ENCODE measurements at regions not wholly inside any gene's neighbourhood (a gene's known extent, or its start where the extent isn't known, plus 50 kb on each side); places are given as distances from the start of the nearest gene placed in this dataset.

GRCh38 chr5:103340132-103340531, 81.6 kb downstream of the MACIR start:
- no peak overlapping the region for H3K4me3 ChIP-seq (ENCODE audit: low read depth, low read length)
- no peak for TF ChIP-seq MYC (IDR thresholded peaks at IDR 0.05; ENCODE audit: low read depth, low read length)
- TF ChIP-seq, protein P1, sequence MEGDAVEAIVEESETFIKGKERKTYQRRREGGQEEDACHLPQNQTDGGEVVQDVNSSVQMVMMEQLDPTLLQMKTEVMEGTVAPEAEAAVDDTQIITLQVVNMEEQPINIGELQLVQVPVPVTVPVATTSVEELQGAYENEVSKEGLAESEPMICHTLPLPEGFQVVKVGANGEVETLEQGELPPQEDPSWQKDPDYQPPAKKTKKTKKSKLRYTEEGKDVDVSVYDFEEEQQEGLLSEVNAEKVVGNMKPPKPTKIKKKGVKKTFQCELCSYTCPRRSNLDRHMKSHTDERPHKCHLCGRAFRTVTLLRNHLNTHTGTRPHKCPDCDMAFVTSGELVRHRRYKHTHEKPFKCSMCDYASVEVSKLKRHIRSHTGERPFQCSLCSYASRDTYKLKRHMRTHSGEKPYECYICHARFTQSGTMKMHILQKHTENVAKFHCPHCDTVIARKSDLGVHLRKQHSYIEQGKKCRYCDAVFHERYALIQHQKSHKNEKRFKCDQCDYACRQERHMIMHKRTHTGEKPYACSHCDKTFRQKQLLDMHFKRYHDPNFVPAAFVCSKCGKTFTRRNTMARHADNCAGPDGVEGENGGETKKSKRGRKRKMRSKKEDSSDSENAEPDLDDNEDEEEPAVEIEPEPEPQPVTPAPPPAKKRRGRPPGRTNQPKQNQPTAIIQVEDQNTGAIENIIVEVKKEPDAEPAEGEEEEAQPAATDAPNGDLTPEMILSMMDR (IDR thresholded peaks at IDR 0.05; ENCODE audit: low read depth, low read length), result no peak
- no peak for TF ChIP-seq MAX (IDR thresholded peaks at IDR 0.05; ENCODE audit: low read depth, low read length)
- no peak for TF ChIP-seq POLR2A (IDR thresholded peaks at IDR 0.05; ENCODE audit: extremely low read depth, insufficient read length)
- no peak for DNase-seq (ENCODE audit: low read depth)

DNA sequence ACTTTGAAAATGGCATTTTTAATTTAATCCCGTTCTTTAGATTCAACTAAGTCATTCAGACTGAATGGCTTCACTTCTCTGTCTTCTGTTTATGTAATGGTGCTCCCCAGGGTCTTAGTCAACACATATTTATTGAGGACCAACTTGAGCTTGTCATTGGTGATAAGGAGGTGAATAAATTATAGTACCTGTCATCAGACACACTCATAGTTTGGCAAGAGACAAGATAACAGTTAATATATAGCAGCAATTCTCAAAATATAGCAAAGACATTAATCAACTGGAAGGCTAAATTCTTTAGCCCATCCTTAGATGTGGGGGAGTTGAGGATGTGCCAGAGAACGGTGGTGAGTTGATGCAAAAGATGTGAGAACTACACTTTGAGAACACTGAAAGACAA, 78.4 kb downstream of the MACIR start:
- TF ChIP-seq POLR2A (IDR thresholded peaks at IDR 0.05; ENCODE audit: extremely low read depth, insufficient read length), result no peak
- TF ChIP-seq MAX (IDR thresholded peaks at IDR 0.05; ENCODE audit: low read depth, low read length), result no peak
- TF ChIP-seq MYC (IDR thresholded peaks at IDR 0.05; ENCODE audit: low read depth, low read length), result no peak
- TF ChIP-seq, protein P1 (IDR thresholded peaks at IDR 0.05; ENCODE audit: low read depth, low read length), result no peak
- no peak for DNase-seq (ENCODE audit: low read depth)

GRCh38 chr5:103333376-103333775, 74.8 kb downstream of the MACIR start:
- TF ChIP-seq, protein P1 (IDR thresholded peaks at IDR 0.05; ENCODE audit: low read depth, low read length), result no peak
- TF ChIP-seq POLR2A (IDR thresholded peaks at IDR 0.05; ENCODE audit: extremely low read depth, insufficient read length) (no peak), MAX (IDR thresholded peaks at IDR 0.05; ENCODE audit: low read depth, low read length) (no peak), MYC (IDR thresholded peaks at IDR 0.05; ENCODE audit: low read depth, low read length) (no peak)
- DNase-seq (ENCODE audit: low read depth), result no peak
- no peak overlapping the region for H3K4me3 ChIP-seq (ENCODE audit: low read depth, low read length)

More for the DNA sequence above, 78.4 kb downstream of the MACIR start:
- H3K4me3 ChIP-seq (ENCODE audit: low read depth, low read length), result no peak overlapping the region

GRCh38 chr5:103330875-103331274, 72.3 kb downstream of the MACIR start:
- no peak for TF ChIP-seq MYC (IDR thresholded peaks at IDR 0.05; ENCODE audit: low read depth, low read length)
- TF ChIP-seq MAX (IDR thresholded peaks at IDR 0.05; ENCODE audit: low read depth, low read length), result no peak
- TF ChIP-seq, protein P1 (IDR thresholded peaks at IDR 0.05; ENCODE audit: low read depth, low read length), result no peak
- TF ChIP-seq POLR2A (IDR thresholded peaks at IDR 0.05; ENCODE audit: extremely low read depth, insufficient read length), result no peak
- H3K4me3 ChIP-seq (ENCODE audit: low read depth, low read length), result no peak overlapping the region
- DNase-seq (ENCODE audit: low read depth), result no peak

Measured in NB4 (cell line).